ENCODE measurements at regions not wholly inside any gene's neighbourhood (a gene's known extent, or its start where the extent isn't known, plus 50 kb on each side); places are given as distances from the start of the nearest gene placed in this dataset.

DNA sequence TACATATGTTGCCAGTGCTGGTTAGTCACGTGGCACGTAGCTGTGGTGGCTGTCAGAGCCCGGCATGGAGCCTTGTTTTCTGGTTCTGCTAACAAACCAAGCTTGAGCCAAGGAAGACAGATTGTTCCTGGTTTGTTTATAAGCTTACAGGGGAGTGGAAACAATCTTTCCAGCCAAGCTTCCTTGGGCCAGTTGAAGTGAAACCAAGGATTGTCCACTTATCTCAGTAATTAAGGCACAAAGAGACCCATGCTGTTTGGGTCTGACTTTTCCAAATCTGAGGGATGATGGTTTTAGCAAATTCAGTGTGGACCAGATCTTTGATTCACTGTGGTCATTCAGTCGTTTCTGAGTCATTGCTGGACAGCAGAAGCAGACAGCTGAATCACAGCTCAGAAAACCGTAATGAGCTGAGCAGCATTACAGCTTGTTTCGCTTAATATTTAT, 297.3 kb upstream of the COBL start:
- TF ChIP-seq CTCF (IDR thresholded peaks at IDR 0.05) = no peak
- no peak for TF ChIP-seq ZFX (IDR thresholded peaks at IDR 0.05; ENCODE audit: borderline replicate concordance)

Measured in 22Rv1 (cell line).